Thyroid gland (tissue), 4 donors: ENCODE measurements at regions not wholly inside any gene's neighbourhood (a gene's known extent, or its start where the extent isn't known, plus 50 kb on each side); places are given as distances from the start of the nearest gene placed in this dataset.

Experiments used
- DNase-seq, 2 donors: peaks; one replicate each; pipeline ENCODE4 v3.0.0-alpha.2; 2019
- H3K27ac ChIP-seq, 3 donors: fragments of 200-600 bp; sonication (generic); 1 replicate in 2 of 3; 2 replicates in 1 of 3; pipeline ENCODE4 v1.5.1; 2016 to 2019; ENCODE audit warnings: mild to moderate bottlenecking in 1 of 3, moderate library complexity in 1 of 3
- H3K27me3 ChIP-seq: fragments of 200-600 bp; sonication (generic); one replicate; pipeline ENCODE4 v1.5.1; 2019
- H3K36me3 ChIP-seq, 2 donors: fragments of 200-600 bp; sonication (generic); one replicate each; pipeline ENCODE4 v1.5.1; 2016 to 2019
- H3K4me1 ChIP-seq, 2 donors: fragments of 200-600 bp; sonication (generic); one replicate each; pipeline ENCODE4 v1.5.1; 2017 to 2019
- H3K4me3 ChIP-seq, 3 donors: fragments of 200-600 bp; sonication (generic); replicated peaks in 1 of 3; 1 replicate in 2 of 3; 2 replicates in 1 of 3; pipeline ENCODE4 v1.5.1; 2016; ENCODE audit warnings: mild to moderate bottlenecking in 1 of 3
- H3K9me3 ChIP-seq: fragments of 200-600 bp; sonication (generic); one replicate; pipeline ENCODE4 v1.5.1; 2017
- CTCF ChIP-seq, 6 experiments: fragments of 200-600 bp in 3 of 6; fragments of 450-650 bp in 3 of 6; sonication (generic) in 3 of 6; IDR thresholded peaks; one replicate each; pipeline ENCODE4 v1.5.1; 2016 to 2019; ENCODE audit warnings: antibody characterized with exemption in 6 of 6, mild to moderate bottlenecking in 2 of 6, inconsistent platforms in 1 of 6, moderate library complexity in 1 of 6
- POLR2A ChIP-seq, 2 donors: fragments of 450-650 bp; IDR thresholded peaks; one replicate each; pipeline ENCODE4 v1.6.1; 2017; ENCODE audit warnings: antibody characterized with exemption in 2 of 2, mild to moderate bottlenecking in 2 of 2, moderate library complexity in 1 of 2
- WGBS, 2 donors: methylation state at CpG; one replicate each; pipeline ENCODE4 v1.1.5; 2017; 5-methylcytosine and 5-hydroxymethylcytosine counted together
- intact Hi-C: fragments of 100-400 bp; cut with DNase I; formaldehyde crosslinking; loops from one replicate; pipeline ENCODE4 v1.15.1; 2023

GRCh38 chr13:94896238-94896637, 183.9 kb upstream of the SOX21 start:
- Histone ChIP-seq H3K9me3 (no peaks in the 10 kb centered on the region), H3K27ac (no peak overlapping the region), H3K4me3 (no peak overlapping the region), H3K4me1 (no peaks in the 10 kb centered on the region), H3K36me3 (no peaks in the 10 kb centered on the region), H3K27me3 (no peaks in the 10 kb centered on the region)
- WGBS, 2 donors: 75 to 83% methylated on average over 2 of the region's 2 CpGs
- no peak for TF ChIP-seq CTCF (IDR thresholded peaks at IDR 0.05)
- TF ChIP-seq POLR2A (IDR thresholded peaks at IDR 0.05): no peak
- DNase-seq: no peak
- intact Hi-C loops: no loop called here

DNA sequence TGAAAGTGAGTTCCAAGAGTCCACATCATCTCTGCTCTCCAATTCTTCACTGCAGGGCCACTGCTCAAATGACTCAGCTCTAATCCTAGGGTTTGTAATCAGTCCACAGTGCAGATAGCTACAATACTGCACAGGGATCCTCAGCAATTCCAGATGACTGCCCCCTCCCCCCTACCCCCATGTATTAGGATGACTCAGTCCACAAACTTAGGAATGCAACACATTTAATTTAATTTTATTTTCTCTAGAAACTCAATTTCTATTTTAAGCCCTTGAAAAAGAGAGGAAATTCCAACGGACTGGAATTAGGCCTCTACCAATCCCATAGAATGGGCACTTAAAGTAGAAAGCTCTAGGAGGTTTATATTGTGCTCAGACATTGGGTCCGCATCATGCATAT, 173.8 kb upstream of the SOX21 start:
- Histone ChIP-seq H3K36me3 (no peaks in the 10 kb centered on the region), H3K4me1 (no peaks in the 10 kb centered on the region), H3K27me3 (no peaks in the 10 kb centered on the region), H3K4me3 (no peak overlapping the region), H3K27ac (no peak overlapping the region), H3K9me3 (no peaks in the 10 kb centered on the region)
- DNase-seq: no peak
- intact Hi-C loops: no loop called here
- WGBS, 2 donors: 79 to 82% methylated on average over 2 of the region's 2 CpGs
- TF ChIP-seq CTCF (IDR thresholded peaks at IDR 0.05) (no peak), POLR2A (IDR thresholded peaks at IDR 0.05) (no peak)

GRCh38 chr13:94880463-94880862, 168.1 kb upstream of the SOX21 start:
- H3K27me3 ChIP-seq: no peaks in the 10 kb centered on the region
- no peaks in the 10 kb centered on the region for H3K36me3 ChIP-seq
- WGBS, 2 donors: 45 to 60% methylated on average over 2 of the region's 2 CpGs
- TF ChIP-seq POLR2A (IDR thresholded peaks at IDR 0.05) (no peak), CTCF (IDR thresholded peaks at IDR 0.05) (no peak)
- intact Hi-C loops: no loop called here
- no peak overlapping the region for H3K27ac ChIP-seq
- H3K4me3 ChIP-seq: no peak overlapping the region
- H3K4me1 ChIP-seq: no peaks in the 10 kb centered on the region
- no peak for DNase-seq
- no peaks in the 10 kb centered on the region for H3K9me3 ChIP-seq

GRCh38 chr13:94878602-94879165, 166.3 kb upstream of the SOX21 start:
- H3K36me3 ChIP-seq: no peaks in the 10 kb centered on the region
- TF ChIP-seq POLR2A (IDR thresholded peaks at IDR 0.05) (no peak), CTCF (IDR thresholded peaks at IDR 0.05) (no peak)
- 79% methylated on average over 7 of the region's 7 CpGs for WGBS, 2 donors

DNA sequence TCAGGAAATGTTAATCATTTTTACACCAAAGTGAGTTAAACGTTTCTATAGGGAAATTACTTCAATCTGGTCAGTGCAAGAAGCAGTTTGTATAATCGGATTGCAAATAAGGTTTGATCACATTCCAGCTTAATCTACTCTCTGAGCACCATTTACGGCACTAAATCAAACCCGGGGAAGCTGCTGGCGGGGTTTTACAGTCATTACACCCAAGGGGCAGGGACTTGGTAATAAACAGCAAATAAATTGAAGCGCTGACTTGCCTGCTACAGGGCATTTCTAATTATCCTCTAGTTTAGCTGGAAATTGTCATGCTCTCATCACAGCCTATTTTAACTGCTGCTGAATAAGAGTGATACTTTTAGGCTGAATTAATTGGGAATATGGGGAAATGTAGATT, 152.1 kb upstream of the SOX21 start:
- H3K9me3 ChIP-seq: no peaks in the 10 kb centered on the region
- no peak for DNase-seq
- no peak overlapping the region for H3K4me3 ChIP-seq
- H3K27me3 ChIP-seq: no peaks in the 10 kb centered on the region
- intact Hi-C loops: no loop called here
- no peak overlapping the region for H3K27ac ChIP-seq
- H3K4me1 ChIP-seq: peaks cover 0 to 6% of the 10 kb centered on the region in 2 donors
- no peak for TF ChIP-seq CTCF (IDR thresholded peaks at IDR 0.05)
- TF ChIP-seq POLR2A (IDR thresholded peaks at IDR 0.05): no peak
- WGBS, 2 donors: 69 to 77% methylated on average over 6 of the region's 6 CpGs
- H3K36me3 ChIP-seq: no peaks in the 10 kb centered on the region

More at GRCh38 chr13:94878602-94879165, 166.3 kb upstream of the SOX21 start:
- Histone ChIP-seq H3K4me3 (no peak overlapping the region), H3K27ac (no peak overlapping the region), H3K9me3 (no peaks in the 10 kb centered on the region), H3K4me1 (no peaks in the 10 kb centered on the region), H3K27me3 (no peaks in the 10 kb centered on the region)
- no peak for DNase-seq
- intact Hi-C loops: no loop called here
